ENCODE measurements at regions not wholly inside any gene's neighbourhood (a gene's known extent, or its start where the extent isn't known, plus 50 kb on each side); places are given as distances from the start of the nearest gene placed in this dataset.

GRCh38 chr5:71771191-71771590 is 52.1 kb downstream of the CARTPT start:
- Histone ChIP-seq H3K79me2 (ENCODE audit: control insufficient read depth, insufficient read depth, low read length) (no peaks in the 10 kb centered on the region), H3K27ac (ENCODE audit: insufficient read depth, low read length) (no peak overlapping the region), H3K27me3 (ENCODE audit: control insufficient read depth, insufficient read depth, low read length) (peaks cover 4% of the 10 kb centered on the region), H4K20me1 (ENCODE audit: control insufficient read depth, extremely low read depth, insufficient read depth, low read length) (no peaks in the 10 kb centered on the region), H3K4me3 (replicated peaks in 1 of 4; ENCODE audit: control extremely low read depth in 1 of 4, insufficient read depth in 1 of 4, low read depth in 3 of 4, low read length in 4 of 4) (no peak overlapping the region), H2AFZ (ENCODE audit: low read length) (no peak overlapping the region), H3K36me3 (ENCODE audit: control insufficient read depth, insufficient read depth, low read length) (no peaks in the 10 kb centered on the region), H3K9me3 (ENCODE audit: control insufficient read depth, insufficient read depth, low read depth, low read length) (no peaks in the 10 kb centered on the region), H3K9ac (ENCODE audit: insufficient read depth, low read length) (no peak overlapping the region), H3K4me1 (ENCODE audit: control insufficient read depth, extremely low read depth, insufficient read depth, low read length) (no peaks in the 10 kb centered on the region), H3K4me2 (ENCODE audit: extremely low read depth, insufficient read depth, low read length) (no peak overlapping the region)
- no peak for TF ChIP-seq CTCF (conservative IDR thresholded peaks at IDR 0.05 in 1 of 2, IDR thresholded peaks at IDR 0.05 in 1 of 2; ENCODE audit: low read depth in 1 of 2, low read length in 2 of 2)
- TF ChIP-seq EZH2 (IDR thresholded peaks at IDR 0.05; ENCODE audit: low read length, missing control alignments), result no peak
- no peak for DNase-seq (ENCODE audit: low read depth in 2 of 2)

DNA sequence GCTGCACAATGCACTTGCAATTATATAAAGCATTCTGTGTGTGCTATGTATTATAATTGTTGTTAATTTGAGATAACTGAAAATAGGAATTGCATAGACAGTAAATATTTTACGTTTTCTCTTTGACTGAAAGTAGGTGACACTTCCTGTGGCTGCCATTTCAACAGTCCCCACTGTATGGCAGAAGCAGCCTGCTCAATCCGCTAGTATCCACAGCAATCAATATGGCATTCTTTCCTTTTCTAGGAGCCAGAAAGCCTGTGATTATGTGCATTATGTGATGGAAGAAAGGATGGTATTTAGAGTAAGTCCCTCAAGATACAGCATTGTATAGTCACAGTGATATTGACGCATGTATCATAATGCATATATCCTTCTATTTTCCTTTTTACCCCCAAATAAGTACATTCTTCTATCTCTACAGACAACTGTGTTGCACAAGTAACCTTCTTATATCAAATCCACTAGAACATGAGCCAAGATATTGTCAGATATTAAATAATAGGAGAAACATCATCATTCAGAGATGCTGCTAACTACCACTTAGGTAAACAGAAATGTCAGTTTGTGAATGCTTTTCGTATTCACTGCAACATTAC is 59.7 kb downstream of the CARTPT start:
- no peaks in the 10 kb centered on the region for H3K36me3 ChIP-seq (ENCODE audit: control insufficient read depth, insufficient read depth, low read length)
- peaks cover 5% of the 10 kb centered on the region for H3K4me1 ChIP-seq (ENCODE audit: control insufficient read depth, extremely low read depth, insufficient read depth, low read length)
- DNase-seq (ENCODE audit: low read depth in 2 of 2), result peak; percentile 36 to 52
- no peak overlapping the region for H3K4me2 ChIP-seq (ENCODE audit: extremely low read depth, insufficient read depth, low read length)
- no peaks in the 10 kb centered on the region for H3K79me2 ChIP-seq (ENCODE audit: control insufficient read depth, insufficient read depth, low read length)
- H3K4me3 ChIP-seq (replicated peaks in 1 of 4; ENCODE audit: control extremely low read depth in 1 of 4, insufficient read depth in 1 of 4, low read depth in 3 of 4, low read length in 4 of 4), result no peak overlapping the region
- no peak overlapping the region for H2AFZ ChIP-seq (ENCODE audit: low read length)
- no peaks in the 10 kb centered on the region for H4K20me1 ChIP-seq (ENCODE audit: control insufficient read depth, extremely low read depth, insufficient read depth, low read length)
- no peaks in the 10 kb centered on the region for H3K27me3 ChIP-seq (ENCODE audit: control insufficient read depth, insufficient read depth, low read length)
- no peaks in the 10 kb centered on the region for H3K9me3 ChIP-seq (ENCODE audit: control insufficient read depth, insufficient read depth, low read depth, low read length)
- TF ChIP-seq CTCF (conservative IDR thresholded peaks at IDR 0.05 in 1 of 2, IDR thresholded peaks at IDR 0.05 in 1 of 2; ENCODE audit: low read depth in 1 of 2, low read length in 2 of 2) (peak; percentile 70 to 83), EZH2 (IDR thresholded peaks at IDR 0.05; ENCODE audit: low read length, missing control alignments) (no peak)
- no peak overlapping the region for H3K9ac ChIP-seq (ENCODE audit: insufficient read depth, low read length)
- H3K27ac ChIP-seq (ENCODE audit: insufficient read depth, low read length), result no peak overlapping the region

DNA sequence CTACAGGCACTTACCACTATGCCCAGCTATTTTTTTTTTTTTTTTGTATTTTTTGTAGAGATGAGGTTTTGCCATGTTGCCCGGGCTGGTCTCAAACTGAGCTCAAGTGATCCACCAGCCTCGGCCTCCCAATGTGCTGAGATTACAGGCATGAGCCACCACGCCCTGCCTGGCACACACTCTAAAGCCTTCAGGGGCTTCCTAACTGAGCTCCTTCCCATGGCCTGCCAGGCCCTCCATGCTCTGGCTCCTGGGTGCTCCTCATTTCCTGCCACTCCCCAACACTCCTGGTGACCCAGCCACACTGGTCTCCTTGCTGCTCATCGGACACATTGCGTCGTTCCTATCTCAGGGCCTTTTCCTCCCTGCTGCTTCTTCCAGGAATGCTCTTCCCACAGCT is 61.5 kb downstream of the CARTPT start:
- H3K4me1 ChIP-seq (ENCODE audit: control insufficient read depth, extremely low read depth, insufficient read depth, low read length), result peaks cover 6% of the 10 kb centered on the region
- no peak overlapping the region for H3K9ac ChIP-seq (ENCODE audit: insufficient read depth, low read length)
- DNase-seq (ENCODE audit: low read depth in 2 of 2), result no peak
- H3K79me2 ChIP-seq (ENCODE audit: control insufficient read depth, insufficient read depth, low read length), result no peaks in the 10 kb centered on the region
- no peaks in the 10 kb centered on the region for H3K27me3 ChIP-seq (ENCODE audit: control insufficient read depth, insufficient read depth, low read length)
- TF ChIP-seq CTCF (conservative IDR thresholded peaks at IDR 0.05 in 1 of 2, IDR thresholded peaks at IDR 0.05 in 1 of 2; ENCODE audit: low read depth in 1 of 2, low read length in 2 of 2) (no peak), EZH2 (IDR thresholded peaks at IDR 0.05; ENCODE audit: low read length, missing control alignments) (no peak)
- no peak overlapping the region for H3K4me2 ChIP-seq (ENCODE audit: extremely low read depth, insufficient read depth, low read length)
- H4K20me1 ChIP-seq (ENCODE audit: control insufficient read depth, extremely low read depth, insufficient read depth, low read length), result no peaks in the 10 kb centered on the region
- H2AFZ ChIP-seq (ENCODE audit: low read length), result no peak overlapping the region
- no peaks in the 10 kb centered on the region for H3K36me3 ChIP-seq (ENCODE audit: control insufficient read depth, insufficient read depth, low read length)
- no peaks in the 10 kb centered on the region for H3K9me3 ChIP-seq (ENCODE audit: control insufficient read depth, insufficient read depth, low read depth, low read length)
- H3K27ac ChIP-seq (ENCODE audit: insufficient read depth, low read length), result no peak overlapping the region
- no peak overlapping the region for H3K4me3 ChIP-seq (replicated peaks in 1 of 4; ENCODE audit: control extremely low read depth in 1 of 4, insufficient read depth in 1 of 4, low read depth in 3 of 4, low read length in 4 of 4)
